AG09309 (cell line): ENCODE measurements at regions not wholly inside any gene's neighbourhood (a gene's known extent, or its start where the extent isn't known, plus 50 kb on each side); places are given as distances from the start of the nearest gene placed in this dataset.

ENCODE experiments used
- DNase-seq: peaks from one replicate; pipeline ENCODE4 v3.0.0-alpha.2; 2010; ENCODE audit warnings: low read depth
- H3K4me3 ChIP-seq: 2 replicates; pipeline ENCODE4 v1.5.1; 2011; ENCODE audit warnings: mild to moderate bottlenecking, low read depth, low read length, moderate library complexity; ENCODE audit not compliant: control insufficient read depth
- TF ChIP-seq, protein P1 (sequence below): IDR thresholded peaks from 2 replicates; pipeline ENCODE4 v1.5.1; 2011; ENCODE audit warnings: mild to moderate bottlenecking, low read depth, low read length, inconsistent platforms; ENCODE audit not compliant: insufficient read depth, control insufficient read depth; ENCODE audit errors: missing control alignments

- TF ChIP-seq, protein P1, sequence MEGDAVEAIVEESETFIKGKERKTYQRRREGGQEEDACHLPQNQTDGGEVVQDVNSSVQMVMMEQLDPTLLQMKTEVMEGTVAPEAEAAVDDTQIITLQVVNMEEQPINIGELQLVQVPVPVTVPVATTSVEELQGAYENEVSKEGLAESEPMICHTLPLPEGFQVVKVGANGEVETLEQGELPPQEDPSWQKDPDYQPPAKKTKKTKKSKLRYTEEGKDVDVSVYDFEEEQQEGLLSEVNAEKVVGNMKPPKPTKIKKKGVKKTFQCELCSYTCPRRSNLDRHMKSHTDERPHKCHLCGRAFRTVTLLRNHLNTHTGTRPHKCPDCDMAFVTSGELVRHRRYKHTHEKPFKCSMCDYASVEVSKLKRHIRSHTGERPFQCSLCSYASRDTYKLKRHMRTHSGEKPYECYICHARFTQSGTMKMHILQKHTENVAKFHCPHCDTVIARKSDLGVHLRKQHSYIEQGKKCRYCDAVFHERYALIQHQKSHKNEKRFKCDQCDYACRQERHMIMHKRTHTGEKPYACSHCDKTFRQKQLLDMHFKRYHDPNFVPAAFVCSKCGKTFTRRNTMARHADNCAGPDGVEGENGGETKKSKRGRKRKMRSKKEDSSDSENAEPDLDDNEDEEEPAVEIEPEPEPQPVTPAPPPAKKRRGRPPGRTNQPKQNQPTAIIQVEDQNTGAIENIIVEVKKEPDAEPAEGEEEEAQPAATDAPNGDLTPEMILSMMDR: no peak
- H3K4me3 ChIP-seq: no peak overlapping the region
- no peak for DNase-seq
These were observed 927.6 kb downstream of the GALC start for GRCh38 chr14:87065366-87065765.

DNA sequence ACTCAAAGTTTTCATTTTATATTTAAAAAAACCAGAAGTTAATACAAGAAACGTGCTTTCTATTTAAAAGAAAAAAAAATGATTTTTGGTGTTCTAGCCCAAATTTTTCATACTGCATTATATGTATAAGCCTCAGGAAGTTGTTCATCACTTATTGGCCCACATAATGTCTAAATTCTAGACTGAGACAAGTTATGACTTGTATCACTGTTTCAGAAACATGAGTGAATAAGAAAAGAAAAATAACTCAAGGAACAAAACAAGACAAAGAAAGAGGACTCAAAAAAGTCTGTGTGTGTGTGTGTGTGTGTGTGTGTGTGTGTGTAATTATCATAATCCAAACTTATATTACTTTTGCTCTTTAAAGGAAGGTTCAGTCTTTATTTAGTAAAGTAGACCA, 929.8 kb downstream of the GALC start:
- no peak overlapping the region for H3K4me3 ChIP-seq
- DNase-seq: no peak
- TF ChIP-seq, protein P1: no peak

DNA sequence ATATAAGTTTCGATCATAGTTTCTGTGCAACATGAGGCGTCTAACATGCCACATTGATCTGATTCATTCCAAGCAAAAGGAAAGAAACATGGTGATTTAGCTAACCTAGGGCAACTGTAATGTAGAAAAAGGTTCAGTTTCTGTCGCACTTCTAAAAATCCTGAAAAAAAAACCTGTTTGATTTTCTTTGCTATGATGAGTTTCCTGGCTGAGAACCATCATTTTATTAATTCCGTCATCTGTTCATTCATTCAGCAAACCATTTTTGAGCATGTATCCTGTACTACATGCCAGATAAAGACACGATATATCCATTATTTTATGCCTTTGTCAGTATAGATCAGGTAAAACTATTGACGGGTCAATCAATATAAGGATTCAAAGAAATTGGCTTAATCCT, 932.6 kb downstream of the GALC start:
- no peak overlapping the region for H3K4me3 ChIP-seq
- TF ChIP-seq, protein P1: no peak

DNA sequence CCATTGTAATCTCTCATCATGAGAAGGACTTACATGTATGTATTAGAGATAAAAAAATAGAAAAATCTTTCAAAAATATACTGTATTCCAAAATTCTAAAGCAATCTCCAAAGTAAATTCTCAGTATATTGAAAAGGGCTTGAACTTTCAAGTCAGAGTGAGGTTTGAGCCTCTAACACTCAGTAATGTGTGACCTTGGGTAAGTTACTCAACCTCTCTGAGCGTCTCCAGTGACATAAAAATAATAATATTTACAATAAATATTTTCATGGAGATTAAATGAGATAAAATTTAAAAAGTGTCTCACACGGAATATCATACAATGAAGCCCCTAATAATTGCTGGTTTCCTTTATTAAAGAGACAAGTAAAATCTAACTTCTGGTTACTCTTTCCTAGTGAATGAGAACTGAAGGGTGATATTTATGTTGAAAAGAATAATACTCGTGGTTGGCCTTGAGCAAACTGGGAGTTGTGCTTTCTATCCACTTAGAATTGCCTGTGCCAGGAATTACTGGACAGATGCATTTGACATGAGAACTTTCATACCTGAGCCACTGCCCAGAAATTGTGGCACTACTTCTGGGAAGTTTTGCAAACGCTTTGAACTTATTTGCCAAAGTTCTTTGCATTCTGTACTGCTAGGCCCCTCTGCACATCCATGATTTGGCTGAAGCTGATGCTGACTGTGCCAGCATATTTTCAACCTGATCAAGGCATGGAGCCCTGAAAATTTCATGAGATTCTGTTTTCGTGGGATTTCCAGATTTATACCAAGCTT, 933.7 kb downstream of the GALC start:
- no peak overlapping the region for H3K4me3 ChIP-seq
- TF ChIP-seq, protein P1: no peak
- no peak for DNase-seq

More for the DNA sequence above, 932.6 kb downstream of the GALC start:
- DNase-seq: no peak

DNA sequence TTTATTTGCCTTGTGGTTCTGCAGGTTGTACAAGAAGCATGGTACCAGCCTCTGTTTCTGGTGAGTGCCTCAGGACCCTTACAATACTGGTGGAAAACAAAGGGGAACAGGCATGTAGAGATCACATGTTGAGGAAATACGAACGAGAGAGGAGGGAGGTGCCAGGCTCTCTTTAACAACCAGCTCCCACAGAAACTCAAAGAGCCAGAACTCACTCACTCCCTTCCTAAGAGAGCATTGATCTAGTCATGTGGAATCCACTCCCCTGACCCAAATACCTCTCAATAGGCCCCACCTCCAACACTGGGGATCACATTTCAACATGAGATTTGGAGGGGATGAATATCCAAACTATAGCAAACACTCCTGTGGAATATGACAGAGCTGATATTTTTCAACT, 938.0 kb downstream of the GALC start:
- TF ChIP-seq, protein P1: no peak
- no peak overlapping the region for H3K4me3 ChIP-seq
- DNase-seq: no peak

DNA sequence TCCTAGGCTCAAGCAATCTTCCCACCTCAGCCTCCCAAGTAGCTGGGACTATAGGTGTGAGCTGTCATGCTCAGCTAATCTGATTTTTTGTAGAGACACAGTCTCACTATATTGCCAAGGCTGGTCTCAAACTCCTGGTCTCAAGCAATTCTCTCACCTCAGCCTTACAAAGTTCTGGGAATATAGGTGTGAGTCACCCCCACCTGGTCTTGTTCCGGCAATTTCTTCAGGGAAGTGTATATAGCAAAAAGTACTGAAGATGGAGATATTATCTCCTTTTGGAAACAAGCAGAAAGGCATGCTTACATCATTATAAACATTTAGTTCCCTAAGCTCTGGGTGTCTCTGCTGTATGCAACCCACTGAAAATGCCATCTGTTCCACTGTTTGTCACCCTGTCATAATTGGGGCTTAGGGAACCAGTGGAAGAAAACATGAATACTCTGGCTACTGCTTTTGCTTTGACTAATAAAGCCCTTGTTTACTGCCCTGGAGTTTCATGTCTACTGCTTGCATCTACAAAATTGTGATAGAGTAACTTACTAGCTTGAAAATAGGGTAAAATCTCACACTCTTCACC, 940.2 kb downstream of the GALC start:
- H3K4me3 ChIP-seq: no peak overlapping the region
- TF ChIP-seq, protein P1: no peak
- no peak for DNase-seq
